Esophagus (tissue), 2 donors: ENCODE measurements at regions not wholly inside any gene's neighbourhood (a gene's known extent, or its start where the extent isn't known, plus 50 kb on each side); places are given as distances from the start of the nearest gene placed in this dataset.

Experiments used
- H3K27ac ChIP-seq, 2 donors: one replicate each; pipeline ENCODE4 v1.5.1; 2013; ENCODE audit warnings: low read depth in 2 of 2, mild to moderate bottlenecking in 2 of 2, inconsistent platforms in 1 of 2, low read length in 1 of 2, moderate library complexity in 1 of 2
- H3K27me3 ChIP-seq, 2 donors: one replicate each; pipeline ENCODE4 v1.6.1; 2013; ENCODE audit warnings: low read length in 2 of 2, control low read depth in 1 of 2, mild to moderate bottlenecking in 1 of 2; ENCODE audit not compliant: insufficient read depth in 2 of 2, control insufficient read depth in 1 of 2
- H3K36me3 ChIP-seq, 2 donors: one replicate each; pipeline ENCODE4 v1.6.1; 2013; ENCODE audit warnings: low read length in 1 of 2; ENCODE audit not compliant: control insufficient read depth in 2 of 2, insufficient read depth in 2 of 2
- H3K4me1 ChIP-seq, 2 donors: one replicate each; pipeline ENCODE4 v1.6.1; 2013; ENCODE audit warnings: low read length in 1 of 2; ENCODE audit not compliant: control insufficient read depth in 2 of 2, insufficient read depth in 2 of 2
- H3K4me3 ChIP-seq, 2 donors: one replicate each; pipeline ENCODE4 v1.5.1; 2013; ENCODE audit warnings: low read length in 2 of 2, mild to moderate bottlenecking in 2 of 2, low read depth in 1 of 2, moderate library complexity in 1 of 2
- H3K9me3 ChIP-seq, 2 donors: one replicate each; pipeline ENCODE4 v1.6.1; 2013; ENCODE audit warnings: mild to moderate bottlenecking in 2 of 2, low read depth in 1 of 2, low read length in 1 of 2, moderate library complexity in 1 of 2; ENCODE audit not compliant: control insufficient read depth in 2 of 2, insufficient read depth in 1 of 2
- WGBS, 2 donors: extraction: QIAGEN DNeasy Blood & Tissue Kit; methylation state at CpG; one replicate each; pipeline ENCODE4 v1.1.7; 2013; 5-methylcytosine and 5-hydroxymethylcytosine counted together
- donor health status: healthy with polysubstance abuse.
- donor health status: Bipolar disorder and iron deficiency.

DNA sequence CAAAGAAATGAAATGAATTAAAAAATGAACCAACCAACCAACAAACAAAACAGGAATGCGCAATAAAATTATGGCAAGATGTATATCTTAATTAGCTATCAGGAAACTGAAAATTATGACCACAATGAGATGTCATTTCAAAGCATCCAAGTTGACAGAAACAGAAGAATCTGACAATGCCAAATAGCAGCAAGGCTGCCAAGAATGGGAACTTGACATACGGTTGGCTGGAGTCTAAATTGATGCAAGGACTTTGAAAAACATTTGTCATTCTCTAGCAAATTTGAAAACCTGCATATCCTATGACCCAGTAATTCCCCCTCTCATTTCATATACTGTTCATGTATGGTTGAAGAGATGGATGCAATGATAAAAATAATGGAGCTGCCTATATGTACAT lies 1262.6 kb downstream of the TBC1D22A start:
- Histone ChIP-seq H3K4me1 (no peaks in the 10 kb centered on the region), H3K9me3 (no peaks in the 10 kb centered on the region), H3K27ac (no peak overlapping the region), H3K4me3 (no peak overlapping the region), H3K36me3 (no peaks in the 10 kb centered on the region), H3K27me3 (no peaks in the 10 kb centered on the region)
- WGBS, 2 donors: 74 to 79% methylated on average over 2 of the region's 2 CpGs

DNA sequence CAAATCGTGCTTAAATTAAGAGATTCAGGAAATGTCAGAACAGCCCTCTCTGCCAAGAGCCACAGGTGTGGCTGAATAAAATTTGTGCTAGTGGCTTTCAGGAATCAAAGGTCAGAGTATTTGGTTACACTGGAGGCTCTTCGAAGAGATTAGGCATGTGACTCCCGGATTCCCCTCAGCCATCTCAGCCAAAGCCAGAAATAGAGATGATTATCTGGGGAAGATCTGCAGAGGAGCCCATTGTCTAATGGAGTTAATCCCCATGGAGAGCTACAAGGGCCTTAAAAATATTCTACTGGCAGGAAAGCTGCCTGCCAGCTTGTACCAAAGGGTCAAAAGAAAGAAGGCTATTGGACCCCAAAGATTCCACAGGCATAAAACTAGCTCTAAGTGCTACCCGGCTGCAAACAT lies 1259.5 kb downstream of the TBC1D22A start:
- Histone ChIP-seq H3K4me3 (no peak overlapping the region), H3K27ac (no peak overlapping the region), H3K36me3 (no peaks in the 10 kb centered on the region), H3K4me1 (no peaks in the 10 kb centered on the region), H3K27me3 (no peaks in the 10 kb centered on the region), H3K9me3 (peaks cover 6 to 18% of the 10 kb centered on the region in 2 donors)
- WGBS, 2 donors: 57 to 61% methylated on average over 4 of the region's 4 CpGs

DNA sequence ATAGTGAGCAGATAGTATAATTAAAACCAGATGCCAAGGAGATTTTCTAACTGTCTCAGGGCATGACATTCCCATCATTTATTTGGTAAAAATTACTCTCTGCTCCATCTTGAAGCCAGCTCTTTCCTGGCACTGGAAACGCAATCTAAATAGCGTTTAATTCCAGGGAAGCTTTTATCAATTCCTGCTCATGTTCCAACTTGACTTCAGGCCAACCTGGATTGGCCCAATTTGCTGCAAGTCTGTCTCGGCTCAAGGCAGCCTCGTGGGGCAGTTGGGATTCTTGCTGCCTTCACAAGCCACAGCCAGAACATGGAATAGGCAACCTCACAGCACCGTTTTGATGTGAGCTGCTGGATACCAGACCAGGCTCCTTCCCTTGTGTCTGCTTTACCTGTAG lies 1255.9 kb downstream of the TBC1D22A start:
- Histone ChIP-seq H3K27ac (no peak overlapping the region), H3K4me3 (no peak overlapping the region), H3K9me3 (peaks cover 6 to 18% of the 10 kb centered on the region in 2 donors), H3K27me3 (no peaks in the 10 kb centered on the region), H3K4me1 (no peaks in the 10 kb centered on the region), H3K36me3 (no peaks in the 10 kb centered on the region)
- WGBS, 2 donors: 31 to 45% methylated on average over 5 of the region's 5 CpGs

DNA sequence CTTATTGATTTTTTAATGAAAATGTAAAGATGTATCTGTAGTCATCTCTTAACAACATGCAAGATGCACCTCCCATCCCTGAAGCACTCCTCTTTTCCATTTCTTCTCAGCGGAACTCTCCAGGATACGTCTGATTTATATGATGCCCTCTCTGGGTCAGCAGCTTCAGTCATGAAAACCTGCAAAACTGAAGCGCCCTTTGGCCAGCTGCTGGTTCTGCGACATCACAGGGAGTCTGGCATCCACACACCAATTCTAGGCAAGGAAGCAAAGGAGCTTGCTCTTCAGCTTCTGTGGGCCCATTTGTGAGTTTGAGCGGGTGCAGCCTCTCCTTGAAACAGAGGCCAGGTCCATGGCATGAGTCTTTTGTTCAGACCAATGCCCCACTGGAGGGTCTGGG lies 1253.3 kb downstream of the TBC1D22A start:
- Histone ChIP-seq H3K4me1 (no peaks in the 10 kb centered on the region), H3K27ac (no peak overlapping the region), H3K27me3 (no peaks in the 10 kb centered on the region), H3K4me3 (no peak overlapping the region), H3K9me3 (peaks cover 6 to 18% of the 10 kb centered on the region in 2 donors), H3K36me3 (no peaks in the 10 kb centered on the region)
- WGBS, 2 donors: 86 to 88% methylated on average over 5 of the region's 5 CpGs

GRCh38 chr22:48004936-48005335 lies 1242.5 kb downstream of the TBC1D22A start:
- H3K36me3 ChIP-seq: no peaks in the 10 kb centered on the region
- H3K4me3 ChIP-seq: no peak overlapping the region
- no peaks in the 10 kb centered on the region for H3K27me3 ChIP-seq
- no peaks in the 10 kb centered on the region for H3K9me3 ChIP-seq
- no peaks in the 10 kb centered on the region for H3K4me1 ChIP-seq
- WGBS, 2 donors: 89 to 93% methylated on average over 4 of the region's 4 CpGs
- no peak overlapping the region for H3K27ac ChIP-seq

GRCh38 chr22:48004038-48004437 lies 1241.6 kb downstream of the TBC1D22A start:
- no peak overlapping the region for H3K4me3 ChIP-seq
- no peak overlapping the region for H3K27ac ChIP-seq
- no peaks in the 10 kb centered on the region for H3K36me3 ChIP-seq
- no peaks in the 10 kb centered on the region for H3K9me3 ChIP-seq
- no peaks in the 10 kb centered on the region for H3K4me1 ChIP-seq
- no peaks in the 10 kb centered on the region for H3K27me3 ChIP-seq
- WGBS, 2 donors: 40 to 41% methylated on average over 6 of the region's 6 CpGs

- H3K4me1 ChIP-seq: no peaks in the 10 kb centered on the region
- H3K36me3 ChIP-seq: no peaks in the 10 kb centered on the region
- 76 to 84% methylated on average over 11 of the region's 11 CpGs for WGBS, 2 donors
- H3K9me3 ChIP-seq: no peaks in the 10 kb centered on the region
- H3K27me3 ChIP-seq: no peaks in the 10 kb centered on the region
- no peak overlapping the region for H3K27ac ChIP-seq
- no peak overlapping the region for H3K4me3 ChIP-seq
Observed at GRCh38 chr22:48001101-48001500, 1238.7 kb downstream of the TBC1D22A start.

- Histone ChIP-seq H3K27ac (no peak overlapping the region), H3K36me3 (no peaks in the 10 kb centered on the region), H3K27me3 (no peaks in the 10 kb centered on the region), H3K4me3 (no peak overlapping the region), H3K4me1 (no peaks in the 10 kb centered on the region), H3K9me3 (peaks cover 0 to 3% of the 10 kb centered on the region in 2 donors)
- WGBS, 2 donors: 81 to 82% methylated on average over 8 of the region's 8 CpGs
Observed at GRCh38 chr22:47997612-47998011, 1235.2 kb downstream of the TBC1D22A start.

DNA sequence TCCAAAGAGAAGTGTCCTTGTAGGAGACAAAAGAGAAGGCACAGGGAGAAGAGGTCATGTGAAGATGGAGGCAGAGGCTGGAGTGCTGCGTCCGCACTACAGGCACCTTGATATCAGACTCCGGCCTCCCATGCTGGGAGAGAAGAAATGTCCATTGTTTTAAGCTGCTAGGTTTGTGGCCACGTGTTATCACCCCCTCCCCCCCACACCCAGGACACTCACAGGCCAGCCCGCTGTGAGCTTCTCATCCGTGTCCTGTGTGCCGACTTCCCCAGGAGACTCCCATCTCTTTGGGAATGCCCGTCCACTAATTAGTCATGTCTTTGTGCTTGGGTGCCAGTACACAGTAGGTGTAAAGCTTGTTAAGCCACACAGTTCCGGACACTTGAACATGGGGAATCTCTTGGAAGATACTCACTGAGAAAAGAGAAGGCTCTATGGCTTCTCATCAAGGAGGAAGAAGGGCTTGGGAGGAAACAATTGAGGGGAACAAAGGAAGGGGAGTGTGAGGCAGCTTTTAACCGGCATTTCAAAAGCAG lies 1234.7 kb downstream of the TBC1D22A start:
- Histone ChIP-seq H3K4me3 (no peak overlapping the region), H3K27me3 (no peaks in the 10 kb centered on the region), H3K9me3 (peaks cover 0 to 3% of the 10 kb centered on the region in 2 donors), H3K36me3 (no peaks in the 10 kb centered on the region), H3K4me1 (no peaks in the 10 kb centered on the region), H3K27ac (no peak overlapping the region)
- WGBS, 2 donors: 62 to 65% methylated on average over 10 of the region's 10 CpGs

DNA sequence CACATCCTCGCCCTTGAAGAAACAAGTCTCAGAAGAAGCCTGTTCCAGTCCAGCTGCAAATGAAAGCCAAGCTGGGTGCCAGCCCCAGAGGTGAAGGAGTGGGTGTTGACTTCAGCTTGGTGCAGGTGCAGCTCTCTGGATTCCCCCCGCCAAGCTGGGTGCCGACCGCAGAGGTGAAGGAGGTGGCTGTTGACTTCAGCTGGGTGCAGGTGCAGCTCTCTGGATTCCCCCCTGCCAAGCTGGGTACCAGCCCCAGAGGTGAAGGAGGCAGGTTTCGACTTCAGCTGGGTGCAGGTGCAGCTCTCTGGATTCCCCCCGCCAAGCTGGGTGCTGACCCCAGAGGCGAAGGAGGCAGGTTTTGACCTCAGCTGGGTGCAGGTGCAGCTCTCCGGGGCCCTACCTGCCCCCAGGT lies 1234.0 kb downstream of the TBC1D22A start:
- Histone ChIP-seq H3K4me1 (no peaks in the 10 kb centered on the region), H3K4me3 (no peak overlapping the region), H3K36me3 (no peaks in the 10 kb centered on the region), H3K27me3 (no peaks in the 10 kb centered on the region), H3K27ac (no peak overlapping the region), H3K9me3 (peaks cover 0 to 3% of the 10 kb centered on the region in 2 donors)
- WGBS, 2 donors: 74 to 81% methylated on average over 8 of the region's 8 CpGs
